ENCODE measurements at regions not wholly inside any gene's neighbourhood (a gene's known extent, or its start where the extent isn't known, plus 50 kb on each side); places are given as distances from the start of the nearest gene placed in this dataset.
A peak's percentile ranks its signal among the peaks of the same experiment; 100 is the strongest.

DNA sequence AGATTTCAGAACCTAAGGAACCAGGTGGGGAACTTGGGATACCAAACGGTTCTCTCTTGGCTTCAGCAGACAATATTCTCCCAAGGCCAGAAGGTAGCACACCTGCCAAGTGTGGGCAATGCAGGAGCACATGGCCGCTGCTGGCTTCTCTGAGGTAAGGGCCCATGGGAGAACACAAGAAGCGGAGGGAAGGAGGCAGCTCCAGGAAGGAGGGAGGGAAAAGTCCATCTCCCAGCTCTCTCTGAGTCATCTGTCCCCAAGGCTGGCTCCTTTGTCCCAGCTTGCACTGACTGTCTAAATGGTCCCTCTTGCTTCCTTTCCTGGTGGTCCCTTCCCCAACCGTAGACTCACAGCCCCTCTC is 557.9 kb upstream of the CADM1 start (continued):
- TF ChIP-seq, protein P1, sequence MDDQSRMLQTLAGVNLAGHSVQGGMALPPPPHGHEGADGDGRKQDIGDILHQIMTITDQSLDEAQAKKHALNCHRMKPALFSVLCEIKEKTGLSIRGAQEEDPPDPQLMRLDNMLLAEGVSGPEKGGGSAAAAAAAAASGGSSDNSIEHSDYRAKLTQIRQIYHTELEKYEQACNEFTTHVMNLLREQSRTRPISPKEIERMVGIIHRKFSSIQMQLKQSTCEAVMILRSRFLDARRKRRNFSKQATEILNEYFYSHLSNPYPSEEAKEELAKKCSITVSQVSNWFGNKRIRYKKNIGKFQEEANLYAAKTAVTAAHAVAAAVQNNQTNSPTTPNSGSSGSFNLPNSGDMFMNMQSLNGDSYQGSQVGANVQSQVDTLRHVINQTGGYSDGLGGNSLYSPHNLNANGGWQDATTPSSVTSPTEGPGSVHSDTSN (IDR thresholded peaks at IDR 0.05): no peak
- TF ChIP-seq RFX5 (IDR thresholded peaks at IDR 0.05; ENCODE audit: low read length): no peak
- TF ChIP-seq YY1 (IDR thresholded peaks at IDR 0.05; ENCODE audit: low read depth): no peak
- TF ChIP-seq POLR2AphosphoS5 (IDR thresholded peaks at IDR 0.05; ENCODE audit: low read depth, low read length): no peak
- TF ChIP-seq EP300 (IDR thresholded peaks at IDR 0.05; ENCODE audit: borderline replicate concordance in 1 of 2, low read depth in 1 of 2, low read length in 1 of 2): no peak
- no peak for TF ChIP-seq ELF1 (IDR thresholded peaks at IDR 0.05)
- no peak for TF ChIP-seq RXRA (IDR thresholded peaks at IDR 0.05; ENCODE audit: borderline replicate concordance, low read depth)
- TF ChIP-seq TAF1 (IDR thresholded peaks at IDR 0.05; ENCODE audit: borderline replicate concordance, low read depth, low read length): no peak

DNA sequence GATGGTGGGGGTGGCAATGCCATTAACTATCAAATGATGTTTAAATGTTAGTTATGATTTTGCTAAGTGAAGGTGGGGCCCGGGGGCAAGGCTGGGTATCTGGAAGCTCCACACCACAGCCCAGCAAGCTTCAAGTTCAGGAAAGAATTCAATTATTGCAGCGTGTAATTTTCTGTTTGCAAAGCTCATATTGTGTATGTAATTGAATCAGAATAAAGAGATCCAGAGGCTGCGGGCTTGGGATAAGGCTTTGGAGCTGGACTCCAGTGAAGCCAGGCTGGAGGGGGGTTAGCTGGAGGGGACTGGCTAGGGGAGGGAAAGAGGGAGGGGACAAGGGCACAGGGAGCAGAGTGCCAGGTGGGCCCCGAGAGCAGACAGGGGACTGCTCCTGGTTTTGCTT is 557.1 kb upstream of the CADM1 start:
- TF ChIP-seq CHD2 (IDR thresholded peaks at IDR 0.05; ENCODE audit: low read length, partially characterized antibody): peak; percentile 14
- peak; percentile 56 for TF ChIP-seq GATA2 (CRISPR knock-in tag; IDR thresholded peaks at IDR 0.05)
- TF ChIP-seq MXI1 (IDR thresholded peaks at IDR 0.05; ENCODE audit: low read depth, low read length): peak; percentile 54; the same call in 1 of the 2 replicates
- peak; percentile 49; the same call in 1 of the 2 replicates for TF ChIP-seq FOXJ3 (CRISPR knock-in tag; IDR thresholded peaks at IDR 0.05)
- TF ChIP-seq RAD21 (IDR thresholded peaks at IDR 0.05; ENCODE audit: low read length): peak; percentile 34; the same call in 1 of the 2 replicates
- peak; percentile 68; the same call in 1 of the 2 replicates for TF ChIP-seq RCOR1 (IDR thresholded peaks at IDR 0.05; ENCODE audit: low read length)
- no peak; the same call in 1 of the 2 replicates for TF ChIP-seq SMC3 (IDR thresholded peaks at IDR 0.05; ENCODE audit: low read depth, low read length)
- TF ChIP-seq EP300 (IDR thresholded peaks at IDR 0.05; ENCODE audit: borderline replicate concordance in 1 of 2, low read depth in 1 of 2, low read length in 1 of 2): peak in 1 of 2 experiments; percentile 78; a peak in 2 of 4 replicates
- TF ChIP-seq, protein P2, sequence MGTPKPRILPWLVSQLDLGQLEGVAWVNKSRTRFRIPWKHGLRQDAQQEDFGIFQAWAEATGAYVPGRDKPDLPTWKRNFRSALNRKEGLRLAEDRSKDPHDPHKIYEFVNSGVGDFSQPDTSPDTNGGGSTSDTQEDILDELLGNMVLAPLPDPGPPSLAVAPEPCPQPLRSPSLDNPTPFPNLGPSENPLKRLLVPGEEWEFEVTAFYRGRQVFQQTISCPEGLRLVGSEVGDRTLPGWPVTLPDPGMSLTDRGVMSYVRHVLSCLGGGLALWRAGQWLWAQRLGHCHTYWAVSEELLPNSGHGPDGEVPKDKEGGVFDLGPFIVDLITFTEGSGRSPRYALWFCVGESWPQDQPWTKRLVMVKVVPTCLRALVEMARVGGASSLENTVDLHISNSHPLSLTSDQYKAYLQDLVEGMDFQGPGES (IDR thresholded peaks at IDR 0.05; ENCODE audit: low read depth, low read length): no peak
- Histone ChIP-seq H3K4me3 (ENCODE audit: low read depth in 2 of 2, low read length in 1 of 2) (no peak overlapping the region), H3K9ac (no peak overlapping the region), H3K27ac (ENCODE audit: low read depth in 2 of 2, low read length in 1 of 2) (peak overlapping the region in 1 of 2 experiments; percentile 85; a peak in 2 of 4 replicates), H4K20me1 (ENCODE audit: insufficient read depth) (no peaks in the 10 kb centered on the region), H3K27me3 (ENCODE audit: insufficient read depth) (no peaks in the 10 kb centered on the region), H3K36me3 (replicated peaks in 1 of 2; ENCODE audit: control insufficient read depth in 1 of 2, insufficient read depth in 2 of 2, low read length in 1 of 2) (no peaks in the 10 kb centered on the region), H3K79me2 (ENCODE audit: insufficient read depth) (no peaks in the 10 kb centered on the region), H3F3A (replicated peaks; ENCODE audit: insufficient read depth) (no peaks in the 10 kb centered on the region), H3K4me1 (ENCODE audit: control insufficient read depth in 1 of 2, insufficient read depth in 2 of 2, low read depth in 1 of 2, low read length in 1 of 2) (peaks cover 0 to 57% of the 10 kb centered on the region in 2 experiments; a peak in 2 of 4 replicates), H3K9me2 (no peaks in the 10 kb centered on the region), H3K9me3 (no peaks in the 10 kb centered on the region), H3K4me2 (no peak overlapping the region), H2AFZ (ENCODE audit: low read depth) (no peak overlapping the region)
- WGBS (ENCODE audit: low lambda C conversion rate): 33% methylated on average over 4 of the region's 4 CpGs
- peak; percentile 68 for DNase-seq
- CTCF ChIA-PET: interaction anchor here (1.5 kb wide), 1 partner anchor 17 kb away, joined by 6 read pairs; no protein-coding TSS in a partner anchor
- POLR2A ChIA-PET: interaction anchor here (1.9 kb wide), 1 partner anchor 17 kb away, joined by 5 read pairs; no protein-coding TSS in a partner anchor

Data from SK-N-SH (cell line).